ENCODE measurements at regions not wholly inside any gene's neighbourhood (a gene's known extent, or its start where the extent isn't known, plus 50 kb on each side); places are given as distances from the start of the nearest gene placed in this dataset.
A peak's percentile ranks its signal among the peaks of the same experiment; 100 is the strongest.

GRCh38 chr4:175930471-175930870 is 118.4 kb upstream of the GPM6A start:
- no peak for TF ChIP-seq POLR2A (IDR thresholded peaks at IDR 0.05)
- no peak for TF ChIP-seq CTCF (IDR thresholded peaks at IDR 0.05)
- intact Hi-C loops (cut with DNase I), result no loop called here
- DNase-seq, result no peak
- Histone ChIP-seq H3K9me3 (no peaks in the 10 kb centered on the region), H3K27me3 (no peaks in the 10 kb centered on the region), H3K36me3 (replicated peaks in 1 of 2; ENCODE audit: insufficient read depth in 1 of 2, low read depth in 2 of 2) (no peaks in the 10 kb centered on the region), H3K4me3 (no peak overlapping the region), H3K4me1 (peaks cover 7% of the 10 kb centered on the region), H3K27ac (no peak overlapping the region)
- no peak for ATAC-seq

GRCh38 chr4:175932116-175932515 is 120.1 kb upstream of the GPM6A start:
- Histone ChIP-seq H3K4me1 (peaks cover 7% of the 10 kb centered on the region), H3K27ac (no peak overlapping the region), H3K36me3 (replicated peaks in 1 of 2; ENCODE audit: insufficient read depth in 1 of 2, low read depth in 2 of 2) (no peaks in the 10 kb centered on the region), H3K4me3 (no peak overlapping the region), H3K27me3 (no peaks in the 10 kb centered on the region), H3K9me3 (no peaks in the 10 kb centered on the region)
- DNase-seq, result no peak
- no peak for TF ChIP-seq POLR2A (IDR thresholded peaks at IDR 0.05)
- no peak for TF ChIP-seq CTCF (IDR thresholded peaks at IDR 0.05)
- WGBS, 2 donors, result 91 to 94% methylated on average over 9 of the region's 9 CpGs
- no peak for ATAC-seq
- intact Hi-C loops (cut with DNase I), result no loop called here

- 67 to 80% methylated on average over 3 of the region's 3 CpGs for WGBS, 2 donors
- Histone ChIP-seq H3K27me3 (no peaks in the 10 kb centered on the region), H3K9me3 (no peaks in the 10 kb centered on the region), H3K4me3 (no peak overlapping the region), H3K4me1 (peaks cover 7% of the 10 kb centered on the region), H3K27ac (no peak overlapping the region), H3K36me3 (replicated peaks in 1 of 2; ENCODE audit: insufficient read depth in 1 of 2, low read depth in 2 of 2) (no peaks in the 10 kb centered on the region)
- TF ChIP-seq POLR2A (IDR thresholded peaks at IDR 0.05) (no peak), CTCF (IDR thresholded peaks at IDR 0.05) (no peak)
- ATAC-seq (no peak), DNase-seq (no peak)
- intact Hi-C loops (cut with DNase I), result no loop called here
Measured at GRCh38 chr4:175934506-175934905, 122.4 kb upstream of the GPM6A start.

GRCh38 chr4:175935016-175935661 is 123.1 kb upstream of the GPM6A start:
- TF ChIP-seq POLR2A (IDR thresholded peaks at IDR 0.05) (no peak), CTCF (IDR thresholded peaks at IDR 0.05) (no peak)
- no peaks in the 10 kb centered on the region for H3K9me3 ChIP-seq
- peaks cover 7% of the 10 kb centered on the region for H3K4me1 ChIP-seq
- H3K27ac ChIP-seq, result peak overlapping the region in 1 of 4 donors; percentile 5
- intact Hi-C loops (cut with DNase I), result no loop called here
- no peaks in the 10 kb centered on the region for H3K27me3 ChIP-seq
- DNase-seq (peak in 2 of 4 donors; percentile 4 to 20), ATAC-seq (peak; percentile 87)
- H3K4me3 ChIP-seq, result no peak overlapping the region
- H3K36me3 ChIP-seq (replicated peaks in 1 of 2; ENCODE audit: insufficient read depth in 1 of 2, low read depth in 2 of 2), result no peaks in the 10 kb centered on the region
